GM21723 (cell line): ENCODE measurements at regions not wholly inside any gene's neighbourhood (a gene's known extent, or its start where the extent isn't known, plus 50 kb on each side); places are given as distances from the start of the nearest gene placed in this dataset.
"Not testable (repeated sequence)": the region's sequence is repeated elsewhere in the genome, so short reads cannot be mapped to it uniquely, and the experiment has no call there.

Source experiments
- ATAC-seq: cut with Tn5 transposase; IDR thresholded peaks from one replicate; pipeline ENCODE4 v1.9.1; 2021; ENCODE audit warnings: mild to moderate bottlenecking, moderate library complexity; ENCODE audit not compliant: unreplicated experiment

DNA sequence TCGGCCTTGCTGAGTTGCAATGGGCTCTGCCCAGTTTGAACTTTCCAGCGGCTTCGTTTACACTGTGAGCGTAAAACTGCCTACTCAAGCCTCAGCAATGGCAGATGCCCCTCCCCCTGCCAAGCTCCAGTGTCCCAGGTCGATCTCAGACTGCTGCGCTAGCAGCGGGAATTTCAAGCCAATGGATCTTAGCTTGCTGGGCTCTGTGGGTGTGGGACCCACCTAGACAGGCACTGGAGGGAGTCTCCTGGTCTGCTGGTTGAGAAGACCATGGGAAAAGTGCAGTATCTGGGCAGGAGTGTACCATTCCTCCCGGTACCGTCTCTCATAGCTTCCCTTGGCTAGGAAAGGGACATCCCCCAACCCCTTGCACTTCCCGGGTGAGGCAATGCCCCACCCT, 88.2 kb downstream of the KLHL28 start:
- no peak for ATAC-seq

DNA sequence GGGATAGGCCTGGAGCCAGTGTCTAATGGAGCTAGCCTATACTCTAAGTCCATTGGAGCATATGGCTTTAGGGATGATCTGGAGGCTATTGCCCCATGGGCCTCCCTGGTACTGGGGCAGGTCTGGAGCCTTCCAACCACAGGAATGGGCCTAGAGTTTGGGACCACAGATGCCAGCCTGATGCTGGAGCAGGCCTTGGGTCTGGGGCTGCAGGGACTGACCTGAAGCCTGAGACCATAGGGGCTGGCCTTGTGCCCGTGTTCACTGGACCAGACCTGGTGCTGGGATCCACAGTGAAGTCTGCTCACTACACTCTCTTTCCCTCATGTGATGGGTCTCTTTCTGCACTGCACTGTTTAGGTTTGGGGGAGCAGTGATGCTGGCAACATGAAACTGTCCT, 95.0 kb downstream of the KLHL28 start:
- ATAC-seq = no peak

DNA sequence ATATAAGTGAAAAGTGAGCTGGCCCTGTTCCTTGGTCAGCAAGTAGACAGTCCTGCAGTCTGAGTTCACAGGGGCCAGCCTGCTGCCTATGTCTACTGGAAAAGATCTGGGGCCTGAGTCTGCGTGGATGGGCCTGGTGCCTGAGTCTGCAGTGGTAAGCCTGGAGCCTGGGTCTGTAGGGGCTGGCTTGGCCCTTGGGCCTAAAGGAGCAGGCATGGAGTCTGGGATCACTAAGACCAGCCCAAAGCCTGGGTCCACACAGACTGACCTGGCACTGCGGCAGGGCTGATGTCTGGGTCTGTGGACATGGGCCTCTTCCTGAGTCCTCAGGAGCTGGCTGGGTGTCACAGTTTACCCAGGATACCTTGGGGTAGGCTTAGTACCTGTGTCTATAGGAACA, 95.4 kb downstream of the KLHL28 start:
- no peak for ATAC-seq

DNA sequence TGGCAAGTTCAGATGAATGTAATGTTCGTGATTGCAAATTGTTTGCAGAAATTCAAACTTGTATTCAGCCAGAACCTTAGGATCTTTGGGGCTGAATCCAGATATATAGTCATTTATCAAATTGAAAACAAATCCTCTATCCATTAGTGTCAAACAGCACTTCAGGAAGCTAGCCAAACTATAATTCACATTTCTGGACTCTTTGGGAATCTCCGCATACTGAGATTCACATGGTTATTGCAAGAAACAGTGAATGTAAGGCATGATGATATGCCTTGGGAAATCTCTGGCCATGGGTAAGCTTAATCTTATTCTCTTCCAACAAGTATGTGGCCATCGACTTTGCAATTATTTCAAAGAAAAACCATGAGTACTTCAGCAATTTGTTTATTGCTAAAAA, 98.5 kb downstream of the KLHL28 start:
- no peak for ATAC-seq

DNA sequence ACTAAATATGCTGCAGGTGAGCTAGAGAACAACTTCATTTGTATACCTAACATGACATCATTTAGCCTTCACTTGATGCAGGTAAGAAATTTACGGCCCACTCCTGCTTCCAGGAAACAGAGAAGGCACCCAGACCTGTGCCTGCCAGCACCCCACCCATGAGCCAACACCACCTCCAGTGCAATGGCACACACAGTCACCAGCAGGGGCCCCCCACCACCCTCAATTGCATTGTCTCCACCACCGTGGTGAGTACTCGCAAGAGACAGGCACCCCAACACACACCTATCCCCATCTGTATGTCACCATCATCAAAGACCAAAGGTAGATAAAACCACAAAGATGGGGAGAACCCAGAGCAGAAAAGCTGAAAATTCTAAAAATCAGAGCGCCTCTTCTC, 107.6 kb downstream of the KLHL28 start:
- no peak for ATAC-seq

DNA sequence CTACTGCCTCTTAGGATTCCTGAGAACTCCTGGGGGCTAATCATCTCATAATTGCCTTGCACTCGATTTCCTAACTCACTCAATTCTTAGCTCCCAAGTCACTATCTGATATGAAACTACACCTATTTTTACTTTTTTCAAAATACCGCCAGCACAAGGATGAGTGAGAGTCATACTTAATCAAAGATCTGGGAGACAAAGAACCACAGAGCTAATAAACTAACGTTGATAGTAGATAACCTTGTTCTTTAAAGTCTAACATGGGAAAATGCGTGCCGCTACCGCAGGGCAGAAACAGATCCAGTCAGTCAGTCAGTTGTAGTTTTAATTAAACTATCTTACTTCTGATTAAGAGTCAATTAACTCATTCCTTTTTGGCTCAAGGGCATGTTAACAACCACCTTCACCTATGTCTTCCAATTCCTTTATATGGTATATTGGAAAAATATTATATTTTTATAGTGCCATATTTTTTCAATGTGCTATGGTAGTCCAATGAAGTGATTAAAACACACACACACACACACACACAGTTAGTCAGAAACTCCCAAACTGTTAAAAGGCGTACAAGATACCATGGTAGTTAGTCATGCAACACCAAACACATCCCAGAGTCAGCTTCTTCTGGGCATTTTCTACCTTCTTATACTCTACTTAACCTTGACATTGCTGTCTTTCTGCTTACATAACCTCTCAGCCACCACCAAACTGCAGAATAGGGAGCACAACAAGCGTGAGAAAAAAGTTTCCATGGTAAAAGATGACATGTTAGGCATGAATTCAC, 114.0 kb downstream of the KLHL28 start:
- ATAC-seq = no peak

DNA sequence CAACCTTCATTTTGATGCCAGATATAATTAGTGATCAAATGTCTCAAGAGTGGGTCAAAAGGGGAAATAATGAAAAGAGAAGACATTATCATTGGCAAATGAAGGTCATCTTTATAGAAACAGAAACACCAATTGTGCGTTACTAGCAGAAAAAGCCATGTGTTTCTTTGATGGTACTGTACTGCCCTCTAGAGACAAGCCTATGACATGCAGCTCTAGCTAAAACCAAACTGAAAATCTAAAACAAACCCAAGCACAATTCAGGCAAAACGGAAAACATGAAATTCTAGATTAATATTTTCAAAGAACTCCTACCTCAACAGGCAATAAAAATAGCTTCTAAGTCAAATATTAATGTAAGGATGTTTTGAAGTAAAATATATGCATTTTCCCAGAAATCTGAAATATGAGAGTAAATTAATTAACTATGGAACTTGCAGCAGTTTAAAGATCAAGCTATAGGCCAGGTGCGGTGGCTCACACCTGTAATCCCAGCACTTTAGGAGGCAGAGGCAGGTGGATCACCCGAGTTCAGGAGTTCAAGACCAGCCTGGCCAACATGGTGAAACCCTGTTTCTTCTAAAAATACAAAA, 115.4 kb downstream of the KLHL28 start:
- peak; percentile 80 for ATAC-seq

DNA sequence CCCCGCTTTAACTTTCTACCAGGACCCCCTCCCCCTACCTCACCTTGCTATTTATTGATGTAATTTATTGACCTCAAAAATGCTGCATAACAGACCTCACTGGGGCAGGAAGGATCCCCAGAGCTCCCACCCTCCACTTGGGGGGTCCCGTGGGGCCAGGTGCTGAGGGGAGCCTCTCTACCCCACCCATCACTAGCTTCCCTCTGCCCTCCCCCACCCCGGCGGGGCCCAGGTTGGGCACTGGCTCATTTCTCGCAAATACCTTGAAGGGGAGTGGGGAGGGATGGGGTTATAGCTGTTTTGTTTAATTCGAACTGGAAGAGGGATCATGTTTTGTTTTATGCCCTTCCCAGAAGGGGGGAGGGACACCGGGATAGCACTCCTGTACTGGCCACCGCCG, 125.8 kb downstream of the KLHL28 start:
- not testable (repeated sequence) for ATAC-seq

DNA sequence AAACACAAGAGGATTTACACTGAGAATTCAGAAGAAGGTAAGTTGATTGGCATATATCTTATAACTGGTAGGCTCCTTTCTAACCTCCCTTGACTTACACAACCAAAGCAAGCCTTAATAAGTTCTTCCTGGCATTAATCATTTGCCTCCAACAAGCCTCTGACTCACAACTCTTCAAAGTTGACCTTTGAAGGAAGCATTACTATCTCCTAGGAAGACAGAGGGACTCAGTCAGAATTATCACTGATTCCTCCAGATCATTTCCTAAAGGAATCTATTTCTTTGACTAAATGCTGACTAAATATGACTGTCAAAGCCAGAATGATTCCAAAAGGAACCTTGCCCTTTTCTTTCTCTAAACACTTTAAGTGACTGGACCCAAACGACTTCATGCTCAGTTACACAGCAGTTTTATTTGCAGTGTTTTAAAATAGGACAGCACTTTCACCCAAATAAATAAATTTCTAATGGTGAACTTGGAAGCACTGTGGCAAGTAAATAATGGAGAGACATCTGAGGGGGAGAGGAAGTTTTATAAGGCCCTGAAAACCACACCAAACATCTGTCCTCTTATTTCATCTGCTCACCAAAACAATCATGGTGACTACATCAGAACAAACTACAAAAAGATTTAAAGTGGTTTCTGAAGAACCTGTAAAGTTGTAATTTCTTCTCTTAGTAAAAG, 128.2 kb downstream of the KLHL28 start:
- no peak for ATAC-seq

DNA sequence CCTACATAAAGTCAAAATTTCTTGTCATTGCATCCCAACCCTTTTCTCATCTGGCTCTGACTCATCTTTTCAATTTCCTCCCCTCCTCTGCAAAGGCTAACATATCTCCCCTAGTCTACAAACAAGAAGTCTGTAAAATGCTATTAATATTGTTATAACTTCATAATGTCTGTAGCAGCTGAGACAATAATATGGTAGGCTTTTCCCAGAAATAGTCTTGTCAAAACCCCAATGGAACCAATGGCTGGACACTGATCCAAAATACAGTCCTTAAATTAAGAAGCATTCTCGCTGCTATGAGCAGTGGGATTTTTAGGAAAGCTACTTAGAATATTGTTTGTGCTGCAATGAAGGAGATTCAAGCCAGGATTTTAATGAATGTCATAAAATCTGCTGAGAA, 131.4 kb downstream of the KLHL28 start:
- ATAC-seq = no peak

DNA sequence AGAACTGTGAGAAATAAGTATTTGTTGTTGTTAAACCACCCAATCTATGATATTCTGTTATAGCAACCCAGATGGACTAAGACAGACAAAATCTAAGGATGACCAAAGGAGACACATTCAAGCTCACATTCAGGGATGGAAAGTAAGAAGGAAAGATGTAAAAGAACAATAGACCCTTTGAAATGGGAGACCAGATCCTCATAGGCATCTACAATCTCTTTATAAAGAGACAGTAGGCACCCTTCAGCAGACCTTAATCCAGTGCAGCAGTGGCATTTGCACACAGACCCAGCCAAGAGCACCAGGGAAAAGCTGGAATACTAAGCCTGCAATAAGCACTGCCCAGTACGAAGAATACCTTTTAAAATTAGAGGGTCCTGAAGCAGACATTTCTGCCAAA, 132.7 kb downstream of the KLHL28 start:
- no peak for ATAC-seq

DNA sequence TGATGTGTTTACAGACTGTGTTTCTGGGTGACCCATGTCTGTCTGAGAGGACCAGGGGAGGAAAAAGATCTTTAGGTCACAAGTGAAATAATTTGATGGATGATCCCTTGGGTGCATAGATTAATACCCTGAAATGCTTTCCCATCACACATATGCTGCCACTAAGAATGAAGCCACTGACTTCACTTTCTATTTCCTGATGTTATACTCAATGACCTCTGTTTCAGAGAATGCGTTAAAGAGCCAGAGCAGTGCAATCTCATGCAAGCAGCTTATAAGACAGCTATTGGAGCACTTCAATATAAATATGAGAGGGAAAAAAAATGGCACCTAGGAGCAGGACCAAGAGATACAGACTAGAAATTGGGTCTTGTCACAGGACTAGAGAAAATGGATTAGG, 133.7 kb downstream of the KLHL28 start:
- no peak for ATAC-seq

DNA sequence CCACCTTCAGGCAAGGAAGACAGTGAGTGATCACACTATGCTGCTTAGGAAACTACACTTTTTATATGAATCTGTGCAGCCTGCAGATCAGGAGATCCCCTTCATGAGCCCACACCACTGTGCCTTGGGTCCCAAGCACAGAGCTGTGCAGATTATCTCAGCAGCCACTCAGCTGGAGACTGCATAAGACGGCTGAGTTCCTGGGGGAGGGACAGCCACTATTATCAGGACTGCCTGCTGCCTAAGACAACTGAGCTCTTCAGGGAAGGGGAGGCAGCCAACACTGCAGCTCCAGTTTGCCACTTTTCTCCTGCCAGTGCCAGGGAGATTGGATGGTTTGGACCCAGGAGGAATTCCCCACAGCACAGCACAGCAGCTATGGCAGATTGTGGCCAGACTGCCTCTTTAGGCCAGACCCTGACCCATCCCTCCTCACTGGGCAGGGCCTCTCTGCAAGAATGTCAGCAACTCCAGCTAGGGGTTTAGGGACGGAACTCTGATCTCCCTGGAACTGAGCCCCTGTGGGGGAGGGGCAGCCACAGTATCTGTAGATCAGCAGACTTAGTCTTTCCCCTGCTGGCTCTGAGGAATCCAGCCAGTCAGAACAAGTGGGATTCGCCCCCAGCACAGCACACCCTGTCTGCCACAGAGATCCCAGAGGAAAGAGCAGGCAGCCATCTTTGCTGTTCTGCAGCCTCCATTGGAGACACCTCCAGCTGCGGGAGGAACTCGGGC, 141.3 kb downstream of the KLHL28 start:
- ATAC-seq = no peak

DNA sequence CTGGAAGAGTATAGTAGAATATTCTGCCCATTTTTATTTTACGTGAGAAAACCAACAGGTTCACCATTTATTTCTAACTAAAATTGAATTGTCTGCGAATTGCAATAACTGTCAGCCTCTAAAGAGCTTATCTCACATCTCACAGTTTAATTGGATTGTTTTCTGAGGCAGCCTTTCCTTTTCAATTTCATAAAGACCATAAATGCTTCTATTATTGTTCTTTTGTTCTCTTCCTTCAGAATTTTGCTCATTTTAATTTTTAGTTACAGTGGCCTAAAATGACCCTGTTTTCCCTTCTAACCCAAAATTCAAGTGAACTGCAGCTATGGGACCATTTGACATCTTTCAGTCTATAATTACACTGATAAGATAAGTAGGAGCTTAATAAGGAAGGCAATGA, 147.6 kb downstream of the KLHL28 start:
- ATAC-seq = no peak

DNA sequence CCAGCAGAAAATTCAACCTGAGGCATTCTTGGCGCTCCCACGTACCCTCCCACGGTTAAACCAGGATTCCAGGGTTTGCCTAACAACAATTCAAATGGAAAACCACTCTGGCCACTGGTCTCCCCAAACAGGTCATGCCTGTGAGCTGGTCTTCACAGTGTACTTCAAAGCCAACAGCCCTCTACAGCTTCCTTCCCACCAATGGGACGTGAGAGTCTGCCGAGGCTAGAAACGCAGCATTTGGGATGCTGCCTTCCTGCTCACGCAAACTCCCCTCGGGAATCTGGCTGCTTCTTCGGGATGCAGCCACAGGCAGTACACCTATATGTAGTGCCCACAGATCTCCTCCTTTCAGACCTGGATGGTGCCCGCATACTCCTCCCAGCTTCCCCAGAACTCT, 149.1 kb downstream of the KLHL28 start:
- no peak for ATAC-seq

DNA sequence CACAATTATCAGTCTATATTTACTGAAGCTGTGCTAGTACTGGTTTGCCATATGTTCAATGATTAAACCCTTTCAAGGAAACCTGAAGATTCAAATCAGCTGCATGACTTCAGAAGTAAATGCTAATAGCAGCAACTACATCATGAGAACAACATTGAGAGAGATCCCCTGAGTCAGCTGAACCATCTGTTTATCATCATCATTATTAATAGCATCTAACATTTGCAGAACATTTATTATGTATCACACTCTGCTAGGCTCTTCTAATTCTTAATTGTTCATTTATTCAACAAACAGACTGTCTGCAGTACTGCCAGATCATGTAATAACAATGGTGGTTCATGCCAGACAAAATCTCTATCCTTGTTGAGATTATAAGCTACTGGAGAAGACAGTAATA, 157.4 kb downstream of the KLHL28 start:
- no peak for ATAC-seq

DNA sequence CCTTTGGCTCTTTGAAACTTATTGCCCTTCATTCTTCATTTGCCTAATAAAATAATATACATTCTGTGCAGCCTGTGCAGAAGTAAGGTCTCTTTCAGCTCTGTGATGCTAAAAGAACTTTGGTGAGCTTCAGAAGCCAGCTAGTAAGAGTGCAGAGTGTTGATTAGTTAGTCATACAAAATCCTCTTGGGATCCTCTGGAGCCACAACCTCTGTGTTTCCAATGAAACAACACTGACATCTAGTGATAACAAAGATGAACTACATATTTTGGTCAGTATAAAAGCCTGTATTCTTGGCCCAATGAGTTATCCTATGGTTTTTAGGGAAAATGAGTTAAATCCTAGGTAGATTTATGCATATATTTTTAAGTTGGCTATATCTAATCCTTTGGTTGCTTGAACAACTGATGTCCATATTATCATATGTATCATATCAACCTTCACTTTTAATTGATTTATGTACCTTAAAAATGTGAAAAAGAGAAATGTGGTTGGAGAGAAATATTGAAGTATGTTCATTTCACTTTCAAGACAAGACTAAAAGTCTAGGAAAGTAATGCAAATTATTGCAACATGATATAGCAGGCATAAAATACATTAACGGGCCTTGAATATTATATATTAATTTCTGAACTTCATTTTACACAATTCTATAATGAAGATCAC, 158.4 kb downstream of the KLHL28 start:
- peak; percentile 81 for ATAC-seq

DNA sequence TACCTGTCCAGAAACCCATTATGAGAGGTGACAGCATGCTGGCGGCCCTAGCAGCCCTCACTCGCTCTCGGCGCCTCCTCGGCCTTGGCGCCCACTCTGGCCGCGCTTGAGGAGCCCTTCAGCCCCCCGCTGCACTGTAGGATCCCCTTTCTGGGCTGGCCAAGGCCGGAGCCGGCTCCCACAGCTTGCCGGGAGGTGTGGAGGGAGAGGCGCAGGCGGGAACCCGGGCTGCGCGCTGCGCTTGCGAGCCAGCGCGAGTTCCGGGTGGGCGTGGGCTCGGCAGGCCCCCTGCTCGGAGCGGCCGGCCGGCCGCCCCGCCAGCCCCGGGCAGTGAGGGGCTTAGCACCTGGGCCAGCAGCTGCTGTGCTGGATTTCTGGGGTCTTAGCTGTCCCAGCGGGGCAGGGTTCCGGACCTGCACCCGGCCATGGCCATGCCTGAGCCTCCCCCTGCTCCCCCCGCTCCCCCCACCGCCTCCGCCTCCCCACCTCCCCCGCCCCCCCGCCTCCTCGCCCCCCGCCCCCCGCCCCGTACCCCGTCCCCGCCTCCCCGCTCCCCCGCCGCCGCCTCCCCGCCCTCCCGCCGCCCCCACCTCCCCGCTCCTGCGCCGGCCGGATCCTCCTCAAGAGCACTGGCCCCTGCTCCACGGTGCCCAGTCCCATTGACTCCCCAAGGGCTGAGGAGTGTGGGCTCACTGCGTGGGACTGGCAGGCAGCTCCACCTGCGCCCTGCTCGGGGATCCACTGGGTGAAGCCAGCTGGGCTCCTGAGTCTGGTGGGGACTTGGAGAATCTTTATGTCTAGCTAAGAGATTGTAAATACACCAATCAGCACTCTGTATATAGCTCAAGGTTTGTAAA, 163.1 kb downstream of the KLHL28 start:
- no peak for ATAC-seq

DNA sequence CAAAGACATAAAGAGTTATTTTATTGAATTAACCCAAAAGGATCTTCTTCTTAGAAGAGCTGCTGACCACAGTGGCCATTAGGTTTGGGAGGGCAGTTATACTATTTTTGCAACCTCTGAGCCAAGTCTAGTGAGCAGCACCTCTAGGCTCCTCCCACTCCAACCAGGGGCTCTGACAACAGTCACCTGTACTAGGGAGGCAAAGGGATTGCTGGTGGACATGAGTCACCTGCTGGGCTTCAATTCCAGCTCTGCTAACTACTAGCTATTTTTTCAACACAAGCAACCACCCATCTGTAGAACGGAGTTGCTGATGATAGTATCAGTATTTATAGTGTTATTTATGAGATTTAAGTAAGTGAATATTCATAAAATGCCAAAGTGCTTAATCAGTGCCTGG, 166.0 kb downstream of the KLHL28 start:
- ATAC-seq = no peak

DNA sequence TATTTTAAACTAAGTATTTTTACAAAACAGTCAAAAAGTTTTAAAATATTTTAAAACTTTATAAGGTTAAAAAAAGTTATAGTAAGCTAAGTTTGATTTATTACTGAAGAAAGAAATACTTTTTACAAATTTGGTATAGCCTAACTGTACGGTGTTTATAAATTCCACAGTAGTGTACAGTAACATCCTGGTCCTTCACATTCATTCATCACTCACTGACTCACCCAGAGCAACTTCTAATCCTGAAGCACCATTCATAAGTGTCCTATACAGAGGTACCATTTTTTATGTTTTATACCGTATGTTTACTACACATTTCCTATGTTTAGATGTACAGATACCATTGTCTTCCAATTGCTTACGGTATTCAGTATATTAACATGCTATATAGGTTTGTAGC, 170.0 kb downstream of the KLHL28 start:
- no peak for ATAC-seq
